H9 (cell line): ENCODE measurements at regions not wholly inside any gene's neighbourhood (a gene's known extent, or its start where the extent isn't known, plus 50 kb on each side); places are given as distances from the start of the nearest gene placed in this dataset.

Source experiments
- DNase-seq: peaks from one replicate; pipeline ENCODE4 v3.0.0-alpha.2; 2017
- H2AFZ ChIP-seq: one replicate; pipeline ENCODE4 v1.6.1; 2013; ENCODE audit warnings: mild to moderate bottlenecking, low read length, control low read depth, moderate library complexity
- H2AK5ac ChIP-seq: 2 replicates; pipeline ENCODE4 v1.6.1; 2013; ENCODE audit warnings: low read length, control low read depth, mixed read lengths; ENCODE audit not compliant: insufficient read length
- H2BK120ac ChIP-seq: one replicate; pipeline ENCODE4 v1.6.1; 2013; ENCODE audit warnings: low read depth, mild to moderate bottlenecking, low read length, control low read depth, inconsistent platforms; ENCODE audit not compliant: poor library complexity, severe bottlenecking
- H2BK12ac ChIP-seq: 2 replicates; pipeline ENCODE4 v1.6.1; 2013; ENCODE audit warnings: low read length, control low read depth, mixed read lengths, low read depth; ENCODE audit not compliant: insufficient read length
- H2BK15ac ChIP-seq: 2 replicates; pipeline ENCODE4 v1.6.1; 2013; ENCODE audit warnings: low read depth, low read length, control low read depth
- H2BK20ac ChIP-seq: one replicate; pipeline ENCODE4 v1.6.1; 2013; ENCODE audit warnings: low read depth, mild to moderate bottlenecking, low read length, control low read depth, inconsistent platforms; ENCODE audit not compliant: poor library complexity, severe bottlenecking
- H2BK5ac ChIP-seq: 2 replicates; pipeline ENCODE4 v1.6.1; 2013; ENCODE audit warnings: low read length, control low read depth, mixed read lengths; ENCODE audit not compliant: insufficient read length
- H3K14ac ChIP-seq: 2 replicates; pipeline ENCODE4 v1.6.1; 2013; ENCODE audit warnings: low read length, control low read depth; ENCODE audit not compliant: insufficient read depth
- H3K18ac ChIP-seq: 2 replicates; pipeline ENCODE4 v1.6.1; 2013; ENCODE audit warnings: low read depth, mild to moderate bottlenecking, mixed read lengths, low read length, control low read depth; ENCODE audit not compliant: insufficient read length
- H3K23ac ChIP-seq: 2 replicates; pipeline ENCODE4 v1.6.1; 2013; ENCODE audit warnings: low read length, control low read depth, mixed read lengths, low read depth; ENCODE audit not compliant: insufficient read length
- H3K23me2 ChIP-seq: 2 replicates; pipeline ENCODE4 v1.6.1; 2013; ENCODE audit warnings: low read depth, mild to moderate bottlenecking, mixed read lengths, low read length, control low read depth; ENCODE audit not compliant: insufficient read length, poor library complexity, severe bottlenecking
- H3K27ac ChIP-seq: 2 replicates; pipeline ENCODE4 v1.5.1; 2013; ENCODE audit warnings: low read length, control low read depth, mixed read lengths, low read depth; ENCODE audit not compliant: insufficient read length
- H3K27me3 ChIP-seq: 2 replicates; pipeline ENCODE4 v1.6.1; 2013; ENCODE audit warnings: low read length, control low read depth, inconsistent platforms; ENCODE audit not compliant: insufficient read depth
- H3K4ac ChIP-seq: 2 replicates; pipeline ENCODE4 v1.6.1; 2013; ENCODE audit warnings: low read depth, mild to moderate bottlenecking, control low read depth, inconsistent platforms, low read length, moderate library complexity
- H3K4me1 ChIP-seq: 2 replicates; pipeline ENCODE4 v1.6.1; 2013; ENCODE audit warnings: low read length, control low read depth, inconsistent platforms; ENCODE audit not compliant: insufficient read depth
- H3K4me2 ChIP-seq: 2 replicates; pipeline ENCODE4 v1.6.1; 2013; ENCODE audit warnings: low read length, control low read depth, mixed read lengths; ENCODE audit not compliant: insufficient read length, insufficient read depth
- H3K56ac ChIP-seq: 2 replicates; pipeline ENCODE4 v1.6.1; 2013; ENCODE audit warnings: low read depth, mild to moderate bottlenecking, mixed read lengths, low read length, control low read depth; ENCODE audit not compliant: insufficient read length
- H3K79me1 ChIP-seq: 2 replicates; pipeline ENCODE4 v1.6.1; 2013; ENCODE audit warnings: low read depth, mild to moderate bottlenecking, moderate library complexity, low read length, control low read depth, inconsistent platforms; ENCODE audit not compliant: insufficient read depth, poor library complexity, severe bottlenecking
- H3K79me2 ChIP-seq: 2 replicates; pipeline ENCODE4 v1.6.1; 2013; ENCODE audit warnings: low read length, control low read depth, inconsistent platforms; ENCODE audit not compliant: insufficient read depth
- H3K9ac ChIP-seq: 2 replicates; pipeline ENCODE4 v1.6.1; 2013; ENCODE audit warnings: low read length, control low read depth, mixed read lengths; ENCODE audit not compliant: insufficient read length; ENCODE audit errors: extremely low read depth
- H3K9me3 ChIP-seq: one replicate; pipeline ENCODE4 v1.6.1; 2013; ENCODE audit warnings: low read depth, low read length, inconsistent platforms; ENCODE audit not compliant: control insufficient read depth
- H3T11ph ChIP-seq: one replicate; pipeline ENCODE4 v1.6.1; 2013; ENCODE audit warnings: mild to moderate bottlenecking, low read length, control low read depth, inconsistent platforms
- H4K20me1 ChIP-seq: one replicate; pipeline ENCODE4 v1.6.1; 2013; ENCODE audit not compliant: control insufficient read depth, insufficient read length, insufficient read depth
- H4K5ac ChIP-seq: 2 replicates; pipeline ENCODE4 v1.6.1; 2013; ENCODE audit warnings: low read depth, mild to moderate bottlenecking, mixed read lengths, low read length, control low read depth; ENCODE audit not compliant: insufficient read length
- H4K8ac ChIP-seq: replicated peaks from 2 replicates; pipeline ENCODE4 v1.6.1; 2013; ENCODE audit warnings: low read length, control low read depth, mixed read lengths, low read depth; ENCODE audit not compliant: insufficient read length
- H4K91ac ChIP-seq: 2 replicates; pipeline ENCODE4 v1.6.1; 2013; ENCODE audit warnings: low read depth, mild to moderate bottlenecking, moderate library complexity, mixed read lengths, low read length, control low read depth; ENCODE audit not compliant: insufficient read length
- H3K27ac Mint-ChIP-seq, 3 experiments: 2 replicates in 2 of 3; 3 replicates in 1 of 3; pipeline ENCODE4 v1.8.0; 2020 to 2021; ENCODE audit warnings: mixed read lengths in 3 of 3, mild to moderate bottlenecking in 1 of 3, moderate library complexity in 1 of 3
- H3K27me3 Mint-ChIP-seq: 2 replicates; pipeline ENCODE4 v1.8.0; 2021; ENCODE audit warnings: low read depth, mild to moderate bottlenecking, moderate library complexity, mixed read lengths
- H3K36me3 Mint-ChIP-seq, 3 experiments: 2 replicates in 2 of 3; 3 replicates in 1 of 3; pipeline ENCODE4 v1.8.0; 2020 to 2021; ENCODE audit warnings: low read depth in 3 of 3, mixed read lengths in 3 of 3; ENCODE audit not compliant: insufficient read depth in 1 of 3
- H3K4me1 Mint-ChIP-seq, 2 experiments: 2 replicates each; pipeline ENCODE4 v1.8.0; 2020; ENCODE audit warnings: mixed read lengths in 2 of 2
- H3K4me3 Mint-ChIP-seq, 2 experiments: 2 replicates in 1 of 2; 3 replicates in 1 of 2; pipeline ENCODE4 v1.8.0; 2020 to 2021; ENCODE audit warnings: mild to moderate bottlenecking in 2 of 2, mixed read lengths in 2 of 2, moderate library complexity in 1 of 2
- H3K9me3 Mint-ChIP-seq, 2 experiments: 2 replicates in 1 of 2; 3 replicates in 1 of 2; pipeline ENCODE4 v1.8.0; 2020; ENCODE audit warnings: mild to moderate bottlenecking in 2 of 2, mixed read lengths in 2 of 2, moderate library complexity in 1 of 2
- WGBS: extraction: QIAGEN DNeasy Blood & Tissue Kit; methylation state at CpG from one replicate; pipeline ENCODE4 v1.1.7; 2013; ENCODE audit warnings: missing lambda C conversion rate, low lambda C conversion rate, mixed read lengths; ENCODE audit not compliant: insufficient read length; ENCODE audit errors: extremely low coverage; 5-methylcytosine and 5-hydroxymethylcytosine counted together
- TF ChIP-seq, protein P1 (sequence below): fragments of 200-600 bp; sonication (generic); conservative IDR thresholded peaks from 3 replicates; pipeline ENCODE4 v1.8.0; 2021; ENCODE audit warnings: antibody characterized with exemption, mild to moderate bottlenecking

DNA sequence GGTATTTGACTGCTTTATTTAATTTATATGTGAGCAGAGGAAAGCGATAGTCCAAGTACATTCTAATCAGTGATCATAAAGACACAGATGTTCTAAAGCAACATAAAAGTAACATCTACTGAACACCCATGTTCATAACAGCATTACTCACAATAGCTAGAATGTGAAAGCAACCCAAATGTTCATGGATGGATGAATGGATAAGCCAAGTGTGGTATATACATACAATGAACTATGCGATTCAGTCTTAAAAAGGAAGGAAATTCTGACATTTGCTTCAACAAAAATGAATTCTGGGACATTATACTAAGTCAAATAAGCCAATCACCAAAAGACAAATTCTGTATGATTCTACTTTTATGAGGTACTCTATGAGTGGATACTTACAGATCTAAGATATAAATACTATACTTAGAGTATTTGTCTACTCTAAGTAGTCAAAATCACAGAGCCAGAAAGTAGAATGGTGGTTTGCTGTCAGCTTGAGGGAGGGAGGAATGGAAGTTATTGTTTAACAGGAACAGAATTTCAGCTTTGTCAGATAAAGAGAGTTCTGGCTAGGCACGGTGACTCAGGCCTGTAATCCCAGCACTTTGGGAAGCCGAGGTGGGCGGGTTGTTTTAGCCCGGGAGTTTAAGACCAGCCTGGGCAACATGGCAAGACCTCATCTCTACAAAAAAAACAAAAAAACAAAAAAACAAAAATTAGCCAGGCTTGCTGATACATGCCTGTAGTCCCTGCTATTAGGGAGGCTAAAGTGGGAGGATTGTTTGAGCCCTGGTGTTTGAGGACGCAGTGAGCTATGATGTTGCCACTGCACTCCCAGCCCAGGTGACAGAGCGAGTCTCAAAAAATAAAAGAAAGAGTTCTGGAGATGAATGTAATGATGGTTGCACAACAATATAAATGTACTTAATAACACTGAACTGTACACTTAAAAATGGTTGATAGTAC lies 79.7 kb upstream of the ARHGAP29 start:
- no peak overlapping the region for H2BK120ac ChIP-seq
- H3T11ph ChIP-seq: no peak overlapping the region
- no peak overlapping the region for H3K27ac ChIP-seq
- no peak overlapping the region for H3K4me3 Mint-ChIP-seq
- no peak overlapping the region for H3K4ac ChIP-seq
- H2BK12ac ChIP-seq: no peak overlapping the region
- H3K18ac ChIP-seq: no peak overlapping the region
- H3K4me1 Mint-ChIP-seq: peaks cover 20 to 24% of the 10 kb centered on the region in 2 experiments
- DNase-seq: no peak
- no peaks in the 10 kb centered on the region for H3K9me3 ChIP-seq
- H3K4me1 ChIP-seq: peaks cover 4% of the 10 kb centered on the region; the same call in 1 of the 2 replicates
- no peak overlapping the region for H2BK5ac ChIP-seq
- H3K27ac Mint-ChIP-seq: no peak overlapping the region
- no peak overlapping the region for H3K23ac ChIP-seq
- H4K5ac ChIP-seq: no peak overlapping the region
- H3K79me1 ChIP-seq: no peaks in the 10 kb centered on the region
- no peak overlapping the region for H3K14ac ChIP-seq
- H2BK20ac ChIP-seq: no peak overlapping the region
- H3K27me3 Mint-ChIP-seq: no peaks in the 10 kb centered on the region
- no peak overlapping the region for H4K8ac ChIP-seq
- H2BK15ac ChIP-seq: no peak overlapping the region
- no peak overlapping the region for H2AFZ ChIP-seq
- no peaks in the 10 kb centered on the region for H3K27me3 ChIP-seq
- no peaks in the 10 kb centered on the region for H3K9me3 Mint-ChIP-seq
- no peak overlapping the region for H3K4me2 ChIP-seq
- H3K9ac ChIP-seq: no peak overlapping the region
- no peak overlapping the region for H2AK5ac ChIP-seq
- no peaks in the 10 kb centered on the region for H3K23me2 ChIP-seq
- H3K36me3 Mint-ChIP-seq: no peaks in the 10 kb centered on the region
- no peak overlapping the region for H4K91ac ChIP-seq
- TF ChIP-seq, protein P1, sequence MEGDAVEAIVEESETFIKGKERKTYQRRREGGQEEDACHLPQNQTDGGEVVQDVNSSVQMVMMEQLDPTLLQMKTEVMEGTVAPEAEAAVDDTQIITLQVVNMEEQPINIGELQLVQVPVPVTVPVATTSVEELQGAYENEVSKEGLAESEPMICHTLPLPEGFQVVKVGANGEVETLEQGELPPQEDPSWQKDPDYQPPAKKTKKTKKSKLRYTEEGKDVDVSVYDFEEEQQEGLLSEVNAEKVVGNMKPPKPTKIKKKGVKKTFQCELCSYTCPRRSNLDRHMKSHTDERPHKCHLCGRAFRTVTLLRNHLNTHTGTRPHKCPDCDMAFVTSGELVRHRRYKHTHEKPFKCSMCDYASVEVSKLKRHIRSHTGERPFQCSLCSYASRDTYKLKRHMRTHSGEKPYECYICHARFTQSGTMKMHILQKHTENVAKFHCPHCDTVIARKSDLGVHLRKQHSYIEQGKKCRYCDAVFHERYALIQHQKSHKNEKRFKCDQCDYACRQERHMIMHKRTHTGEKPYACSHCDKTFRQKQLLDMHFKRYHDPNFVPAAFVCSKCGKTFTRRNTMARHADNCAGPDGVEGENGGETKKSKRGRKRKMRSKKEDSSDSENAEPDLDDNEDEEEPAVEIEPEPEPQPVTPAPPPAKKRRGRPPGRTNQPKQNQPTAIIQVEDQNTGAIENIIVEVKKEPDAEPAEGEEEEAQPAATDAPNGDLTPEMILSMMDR: no peak
- no CpG with 5 or more reads among the region's 8 CpGs for WGBS
- no peaks in the 10 kb centered on the region for H4K20me1 ChIP-seq
- H3K79me2 ChIP-seq: no peaks in the 10 kb centered on the region
- no peak overlapping the region for H3K56ac ChIP-seq
